Activated CD4-positive, alpha-beta T cell treated with anti-CD3 and anti-CD28 coated beads, Interleukin-2, Interleukin-6, amounts not matched to agents 100 ng/mL and 50 ng/mL, durations not matched to agents 16 hours and 8 hours (primary cell): ENCODE measurements at regions not wholly inside any gene's neighbourhood (a gene's known extent, or its start where the extent isn't known, plus 50 kb on each side); places are given as distances from the start of the nearest gene placed in this dataset.
"Not testable (repeated sequence)": the region's sequence is repeated elsewhere in the genome, so short reads cannot be mapped to it uniquely, and the experiment has no call there.

ENCODE experiments used
- DNase-seq: peaks from one replicate; pipeline ENCODE4 v3.0.0-alpha.2; 2020

- DNase-seq: no peak
Measured at GRCh38 chr5:119694284-119694683, 64.9 kb downstream of the FAM170A start.

GRCh38 chr5:119706049-119706448 lies 76.7 kb downstream of the FAM170A start:
- DNase-seq: no peak

GRCh38 chr5:119708076-119708790 lies 78.9 kb downstream of the FAM170A start:
- no peak for DNase-seq

- DNase-seq: no peak
Measured at GRCh38 chr5:119721775-119722174, 92.4 kb downstream of the FAM170A start.

- DNase-seq: not testable (repeated sequence)
Measured at GRCh38 chr5:119725291-119725690, 95.9 kb downstream of the FAM170A start.

- DNase-seq: no peak
Measured at GRCh38 chr5:119726544-119726943, 97.2 kb downstream of the FAM170A start.

GRCh38 chr5:119740225-119740624 lies 110.9 kb downstream of the FAM170A start:
- no peak for DNase-seq

GRCh38 chr5:119741691-119742090 lies 112.3 kb downstream of the FAM170A start:
- DNase-seq: no peak

- no peak for DNase-seq
Measured at GRCh38 chr5:119742311-119742710, 113.0 kb downstream of the FAM170A start.

- peak; percentile 46 for DNase-seq
Measured at GRCh38 chr5:119743927-119744326, 114.6 kb downstream of the FAM170A start.

GRCh38 chr5:119745976-119746375 lies 116.6 kb downstream of the FAM170A start:
- no peak for DNase-seq

GRCh38 chr5:119746984-119747383 lies 117.6 kb downstream of the FAM170A start:
- DNase-seq: no peak

GRCh38 chr5:119750887-119751733 lies 121.8 kb downstream of the FAM170A start:
- DNase-seq: no peak

GRCh38 chr5:119751734-119752094 lies 122.4 kb downstream of the FAM170A start:
- no peak for DNase-seq

- DNase-seq: no peak
Measured at GRCh38 chr5:119752921-119753886, 123.8 kb downstream of the FAM170A start.

GRCh38 chr5:119754825-119755224 lies 125.5 kb downstream of the FAM170A start:
- DNase-seq: not testable (repeated sequence)

- DNase-seq: no peak
Measured at GRCh38 chr5:119757276-119757675, 127.9 kb downstream of the FAM170A start.

- not testable (repeated sequence) for DNase-seq
Measured at GRCh38 chr5:119769695-119770693, 140.6 kb downstream of the FAM170A start.

- not testable (repeated sequence) for DNase-seq
Measured at GRCh38 chr5:119780145-119780544, 150.8 kb downstream of the FAM170A start.

- no peak for DNase-seq
Measured at GRCh38 chr5:119785057-119785456, 155.7 kb downstream of the FAM170A start.

GRCh38 chr5:119789406-119790117 lies 160.2 kb downstream of the FAM170A start:
- no peak for DNase-seq
